HepG2 (cell line): ENCODE measurements at regions not wholly inside any gene's neighbourhood (a gene's known extent, or its start where the extent isn't known, plus 50 kb on each side); places are given as distances from the start of the nearest gene placed in this dataset.

Experiments
- BRD4 ChIP-seq: sonication (generic); formaldehyde crosslinking; IDR thresholded peaks from 2 replicates; pipeline ENCODE4 v1.4.0; 2020; ENCODE audit warnings: missing genetic modification reagents
- GABPB1 ChIP-seq: IDR thresholded peaks from 2 replicates; pipeline ENCODE4 v1.6.1; 2016; ENCODE audit warnings: mild to moderate bottlenecking, missing genetic modification reagents, moderate library complexity, missing compliant biosample characterization
- KLF11 ChIP-seq: IDR thresholded peaks from 2 replicates; pipeline ENCODE4 v1.6.1; 2016; ENCODE audit warnings: missing compliant biosample characterization
- SRSF9 ChIP-seq: fragments of 200-400 bp; formaldehyde crosslinking; IDR thresholded peaks from 2 replicates; pipeline ENCODE4 v1.6.1; 2018; ENCODE audit warnings: borderline replicate concordance, mild to moderate bottlenecking, low read depth, low read length; ENCODE audit not compliant: insufficient read depth, poor library complexity, severe bottlenecking
- ZNF329 ChIP-seq: sonication (generic); formaldehyde crosslinking; IDR thresholded peaks from 2 replicates; pipeline ENCODE4 v1.9.0; 2021; ENCODE audit warnings: low read depth, mild to moderate bottlenecking, missing genetic modification reagents
- ZNF501 ChIP-seq: sonication (generic); formaldehyde crosslinking; IDR thresholded peaks from 2 replicates; pipeline ENCODE4 v1.5.1; 2020; ENCODE audit warnings: mild to moderate bottlenecking, moderate library complexity, missing genetic modification reagents
- TF ChIP-seq, protein P1 (sequence below): sonication (generic); formaldehyde crosslinking; IDR thresholded peaks from 2 replicates; pipeline ENCODE4 v1.5.1; 2020; ENCODE audit warnings: mild to moderate bottlenecking, missing genetic modification reagents
- TF ChIP-seq, protein P2 (sequence below): sonication (generic); formaldehyde crosslinking; IDR thresholded peaks from 2 replicates; pipeline ENCODE4 v1.4.0; 2020; ENCODE audit warnings: missing genetic modification reagents, borderline replicate concordance
- TF ChIP-seq, protein P3 (sequence below): IDR thresholded peaks from 2 replicates; pipeline ENCODE4 v1.6.1; 2016; ENCODE audit warnings: low read depth, missing genetic modification reagents, missing compliant biosample characterization
- TF ChIP-seq, protein P4 (sequence below): sonication (generic); formaldehyde crosslinking; IDR thresholded peaks from 2 replicates; pipeline ENCODE4 v1.4.0; 2020; ENCODE audit warnings: missing genetic modification reagents

DNA sequence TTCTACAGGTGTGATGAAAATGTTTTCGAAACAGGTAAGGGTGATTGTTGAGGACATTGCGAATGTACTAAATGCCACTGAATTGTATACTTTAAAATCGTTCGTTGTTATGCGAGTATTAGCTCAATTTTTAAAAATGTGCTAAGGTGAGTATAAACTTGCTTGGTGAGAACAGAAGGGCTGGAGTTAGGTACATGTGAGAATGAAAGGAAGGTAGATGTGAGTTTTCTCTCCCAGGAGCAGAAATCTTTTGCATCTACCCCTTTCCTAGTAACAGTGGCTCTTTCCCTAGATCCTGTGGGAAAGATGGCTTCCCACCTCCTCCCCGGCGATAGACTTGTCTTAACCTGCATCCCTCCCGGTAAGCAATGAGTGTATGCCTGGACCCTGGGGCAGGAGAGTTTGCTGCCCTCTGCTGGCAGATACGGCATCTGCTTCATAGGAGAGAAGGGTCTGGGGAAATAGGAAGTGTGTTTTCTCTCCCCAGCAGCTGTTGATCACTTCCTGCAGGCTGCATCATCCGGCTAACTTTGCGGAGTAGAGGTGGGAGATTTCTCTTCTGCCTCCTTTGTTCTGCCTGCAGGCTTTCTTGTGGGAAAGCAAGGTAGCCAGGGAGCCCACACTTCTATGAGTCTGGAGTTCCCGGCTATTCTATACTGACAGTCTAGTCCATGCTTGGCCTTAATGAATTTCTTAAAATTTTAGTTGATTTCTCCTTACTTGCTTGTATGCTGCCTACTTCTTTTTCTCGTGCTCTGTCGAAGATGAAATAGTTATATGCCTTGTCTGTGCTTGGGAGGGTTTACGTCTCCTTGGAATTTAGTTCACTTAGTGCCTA, 373.3 kb upstream of the SEMA6A start (continued):
- TF ChIP-seq, protein P1, sequence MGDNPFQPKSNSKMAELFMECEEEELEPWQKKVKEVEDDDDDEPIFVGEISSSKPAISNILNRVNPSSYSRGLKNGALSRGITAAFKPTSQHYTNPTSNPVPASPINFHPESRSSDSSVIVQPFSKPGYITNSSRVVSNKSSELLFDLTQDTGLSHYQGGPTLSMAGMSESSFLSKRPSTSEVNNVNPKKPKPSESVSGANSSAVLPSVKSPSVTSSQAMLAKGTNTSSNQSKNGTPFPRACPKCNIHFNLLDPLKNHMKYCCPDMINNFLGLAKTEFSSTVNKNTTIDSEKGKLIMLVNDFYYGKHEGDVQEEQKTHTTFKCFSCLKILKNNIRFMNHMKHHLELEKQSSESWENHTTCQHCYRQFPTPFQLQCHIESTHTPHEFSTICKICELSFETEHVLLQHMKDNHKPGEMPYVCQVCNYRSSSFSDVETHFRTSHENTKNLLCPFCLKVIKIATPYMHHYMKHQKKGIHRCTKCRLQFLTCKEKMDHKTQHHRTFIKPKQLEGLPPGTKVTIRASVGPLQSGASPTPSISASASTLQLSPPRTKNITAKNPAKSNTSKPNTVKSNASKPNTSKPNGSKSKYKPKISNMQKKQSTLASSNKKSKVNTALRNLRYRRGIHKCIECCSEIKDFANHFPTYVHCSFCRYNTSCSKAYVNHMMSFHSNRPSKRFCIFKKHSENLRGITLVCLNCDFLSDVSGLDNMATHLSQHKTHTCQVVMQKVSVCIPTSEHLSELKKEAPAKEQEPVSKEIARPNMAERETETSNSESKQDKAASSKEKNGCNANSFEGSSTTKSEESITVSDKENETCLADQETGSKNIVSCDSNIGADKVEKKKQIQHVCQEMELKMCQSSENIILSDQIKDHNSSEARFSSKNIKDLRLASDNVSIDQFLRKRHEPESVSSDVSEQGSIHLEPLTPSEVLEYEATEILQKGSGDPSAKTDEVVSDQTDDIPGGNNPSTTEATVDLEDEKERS (CRISPR knock-in tag) = peak; percentile 32; the same call in 1 of the 2 replicates
- TF ChIP-seq, protein P2, sequence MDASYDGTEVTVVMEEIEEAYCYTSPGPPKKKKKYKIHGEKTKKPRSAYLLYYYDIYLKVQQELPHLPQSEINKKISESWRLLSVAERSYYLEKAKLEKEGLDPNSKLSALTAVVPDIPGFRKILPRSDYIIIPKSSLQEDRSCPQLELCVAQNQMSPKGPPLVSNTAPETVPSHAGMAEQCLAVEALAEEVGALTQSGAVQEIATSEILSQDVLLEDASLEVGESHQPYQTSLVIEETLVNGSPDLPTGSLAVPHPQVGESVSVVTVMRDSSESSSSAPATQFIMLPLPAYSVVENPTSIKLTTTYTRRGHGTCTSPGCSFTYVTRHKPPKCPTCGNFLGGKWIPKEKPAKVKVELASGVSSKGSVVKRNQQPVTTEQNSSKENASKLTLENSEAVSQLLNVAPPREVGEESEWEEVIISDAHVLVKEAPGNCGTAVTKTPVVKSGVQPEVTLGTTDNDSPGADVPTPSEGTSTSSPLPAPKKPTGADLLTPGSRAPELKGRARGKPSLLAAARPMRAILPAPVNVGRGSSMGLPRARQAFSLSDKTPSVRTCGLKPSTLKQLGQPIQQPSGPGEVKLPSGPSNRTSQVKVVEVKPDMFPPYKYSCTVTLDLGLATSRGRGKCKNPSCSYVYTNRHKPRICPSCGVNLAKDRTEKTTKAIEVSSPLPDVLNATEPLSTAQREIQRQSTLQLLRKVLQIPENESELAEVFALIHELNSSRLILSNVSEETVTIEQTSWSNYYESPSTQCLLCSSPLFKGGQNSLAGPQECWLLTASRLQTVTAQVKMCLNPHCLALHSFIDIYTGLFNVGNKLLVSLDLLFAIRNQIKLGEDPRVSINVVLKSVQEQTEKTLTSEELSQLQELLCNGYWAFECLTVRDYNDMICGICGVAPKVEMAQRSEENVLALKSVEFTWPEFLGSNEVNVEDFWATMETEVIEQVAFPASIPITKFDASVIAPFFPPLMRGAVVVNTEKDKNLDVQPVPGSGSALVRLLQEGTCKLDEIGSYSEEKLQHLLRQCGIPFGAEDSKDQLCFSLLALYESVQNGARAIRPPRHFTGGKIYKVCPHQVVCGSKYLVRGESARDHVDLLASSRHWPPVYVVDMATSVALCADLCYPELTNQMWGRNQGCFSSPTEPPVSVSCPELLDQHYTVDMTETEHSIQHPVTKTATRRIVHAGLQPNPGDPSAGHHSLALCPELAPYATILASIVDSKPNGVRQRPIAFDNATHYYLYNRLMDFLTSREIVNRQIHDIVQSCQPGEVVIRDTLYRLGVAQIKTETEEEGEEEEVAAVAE (CRISPR knock-in tag) = 0 out of 2 replicates have a peak, but pooled peaks have one; percentile 75
- TF ChIP-seq BRD4 (no peak), ZNF329 (CRISPR knock-in tag) (peak; percentile 96), ZNF501 (CRISPR knock-in tag) (no peak), KLF11 (no peak), GABPB1 (peak; percentile 43; the same call in 1 of the 2 replicates), SRSF9 (no peak)
- TF ChIP-seq, protein P3, sequence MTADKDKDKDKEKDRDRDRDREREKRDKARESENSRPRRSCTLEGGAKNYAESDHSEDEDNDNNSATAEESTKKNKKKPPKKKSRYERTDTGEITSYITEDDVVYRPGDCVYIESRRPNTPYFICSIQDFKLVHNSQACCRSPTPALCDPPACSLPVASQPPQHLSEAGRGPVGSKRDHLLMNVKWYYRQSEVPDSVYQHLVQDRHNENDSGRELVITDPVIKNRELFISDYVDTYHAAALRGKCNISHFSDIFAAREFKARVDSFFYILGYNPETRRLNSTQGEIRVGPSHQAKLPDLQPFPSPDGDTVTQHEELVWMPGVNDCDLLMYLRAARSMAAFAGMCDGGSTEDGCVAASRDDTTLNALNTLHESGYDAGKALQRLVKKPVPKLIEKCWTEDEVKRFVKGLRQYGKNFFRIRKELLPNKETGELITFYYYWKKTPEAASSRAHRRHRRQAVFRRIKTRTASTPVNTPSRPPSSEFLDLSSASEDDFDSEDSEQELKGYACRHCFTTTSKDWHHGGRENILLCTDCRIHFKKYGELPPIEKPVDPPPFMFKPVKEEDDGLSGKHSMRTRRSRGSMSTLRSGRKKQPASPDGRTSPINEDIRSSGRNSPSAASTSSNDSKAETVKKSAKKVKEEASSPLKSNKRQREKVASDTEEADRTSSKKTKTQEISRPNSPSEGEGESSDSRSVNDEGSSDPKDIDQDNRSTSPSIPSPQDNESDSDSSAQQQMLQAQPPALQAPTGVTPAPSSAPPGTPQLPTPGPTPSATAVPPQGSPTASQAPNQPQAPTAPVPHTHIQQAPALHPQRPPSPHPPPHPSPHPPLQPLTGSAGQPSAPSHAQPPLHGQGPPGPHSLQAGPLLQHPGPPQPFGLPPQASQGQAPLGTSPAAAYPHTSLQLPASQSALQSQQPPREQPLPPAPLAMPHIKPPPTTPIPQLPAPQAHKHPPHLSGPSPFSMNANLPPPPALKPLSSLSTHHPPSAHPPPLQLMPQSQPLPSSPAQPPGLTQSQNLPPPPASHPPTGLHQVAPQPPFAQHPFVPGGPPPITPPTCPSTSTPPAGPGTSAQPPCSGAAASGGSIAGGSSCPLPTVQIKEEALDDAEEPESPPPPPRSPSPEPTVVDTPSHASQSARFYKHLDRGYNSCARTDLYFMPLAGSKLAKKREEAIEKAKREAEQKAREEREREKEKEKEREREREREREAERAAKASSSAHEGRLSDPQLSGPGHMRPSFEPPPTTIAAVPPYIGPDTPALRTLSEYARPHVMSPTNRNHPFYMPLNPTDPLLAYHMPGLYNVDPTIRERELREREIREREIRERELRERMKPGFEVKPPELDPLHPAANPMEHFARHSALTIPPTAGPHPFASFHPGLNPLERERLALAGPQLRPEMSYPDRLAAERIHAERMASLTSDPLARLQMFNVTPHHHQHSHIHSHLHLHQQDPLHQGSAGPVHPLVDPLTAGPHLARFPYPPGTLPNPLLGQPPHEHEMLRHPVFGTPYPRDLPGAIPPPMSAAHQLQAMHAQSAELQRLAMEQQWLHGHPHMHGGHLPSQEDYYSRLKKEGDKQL (CRISPR knock-in tag) = no peak
- TF ChIP-seq, protein P4, sequence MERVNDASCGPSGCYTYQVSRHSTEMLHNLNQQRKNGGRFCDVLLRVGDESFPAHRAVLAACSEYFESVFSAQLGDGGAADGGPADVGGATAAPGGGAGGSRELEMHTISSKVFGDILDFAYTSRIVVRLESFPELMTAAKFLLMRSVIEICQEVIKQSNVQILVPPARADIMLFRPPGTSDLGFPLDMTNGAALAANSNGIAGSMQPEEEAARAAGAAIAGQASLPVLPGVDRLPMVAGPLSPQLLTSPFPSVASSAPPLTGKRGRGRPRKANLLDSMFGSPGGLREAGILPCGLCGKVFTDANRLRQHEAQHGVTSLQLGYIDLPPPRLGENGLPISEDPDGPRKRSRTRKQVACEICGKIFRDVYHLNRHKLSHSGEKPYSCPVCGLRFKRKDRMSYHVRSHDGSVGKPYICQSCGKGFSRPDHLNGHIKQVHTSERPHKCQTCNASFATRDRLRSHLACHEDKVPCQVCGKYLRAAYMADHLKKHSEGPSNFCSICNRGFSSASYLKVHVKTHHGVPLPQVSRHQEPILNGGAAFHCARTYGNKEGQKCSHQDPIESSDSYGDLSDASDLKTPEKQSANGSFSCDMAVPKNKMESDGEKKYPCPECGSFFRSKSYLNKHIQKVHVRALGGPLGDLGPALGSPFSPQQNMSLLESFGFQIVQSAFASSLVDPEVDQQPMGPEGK = no peak
